DLD1 (cell line): ENCODE measurements at regions not wholly inside any gene's neighbourhood (a gene's known extent, or its start where the extent isn't known, plus 50 kb on each side); places are given as distances from the start of the nearest gene placed in this dataset.
"Not testable (repeated sequence)": the region's sequence is repeated elsewhere in the genome, so short reads cannot be mapped to it uniquely, and the experiment has no call there.

Source experiments
- in situ Hi-C: cut with HindIII; loops from 2 replicates; pipeline ENCODE4 v1.10.0; 2017; ENCODE audit warnings: low sequenced_read_pairs

- in situ Hi-C loops, result no loop called here
Measured at GRCh38 chr2:187002242-187002641, 153.3 kb upstream of the ZSWIM2 start.

- in situ Hi-C loops, result no loop called here
Measured at GRCh38 chr2:187001248-187001647, 152.3 kb upstream of the ZSWIM2 start.

- in situ Hi-C loops, result no loop called here
Measured at GRCh38 chr2:186995092-186995491, 146.1 kb upstream of the ZSWIM2 start.

- in situ Hi-C loops, result no loop called here
Measured at GRCh38 chr2:186992597-186992996, 143.6 kb upstream of the ZSWIM2 start.

GRCh38 chr2:186991766-186992417, 142.9 kb upstream of the ZSWIM2 start:
- in situ Hi-C loops, result no loop called here

- in situ Hi-C loops, result no loop called here
Measured at GRCh38 chr2:186984966-186985365, 136.0 kb upstream of the ZSWIM2 start.

- in situ Hi-C loops, result no loop called here
Measured at GRCh38 chr2:186984481-186984880, 135.5 kb upstream of the ZSWIM2 start.

- in situ Hi-C loops, result no loop called here
Measured at GRCh38 chr2:186980787-186981550, 132.0 kb upstream of the ZSWIM2 start.

- in situ Hi-C loops, result no loop called here
Measured at GRCh38 chr2:186980117-186980442, 131.1 kb upstream of the ZSWIM2 start.

GRCh38 chr2:186979439-186980116, 130.6 kb upstream of the ZSWIM2 start:
- in situ Hi-C loops, result no loop called here

GRCh38 chr2:186977433-186978045, 128.6 kb upstream of the ZSWIM2 start:
- in situ Hi-C loops, result no loop called here

GRCh38 chr2:186976329-186976728, 127.4 kb upstream of the ZSWIM2 start:
- in situ Hi-C loops, result no loop called here

- in situ Hi-C loops, result no loop called here
Measured at GRCh38 chr2:186972281-186972970, 123.5 kb upstream of the ZSWIM2 start.

GRCh38 chr2:186968277-186968676, 119.3 kb upstream of the ZSWIM2 start:
- in situ Hi-C loops, result no loop called here

- in situ Hi-C loops, result no loop called here
Measured at GRCh38 chr2:186966015-186966414, 117.0 kb upstream of the ZSWIM2 start.

- in situ Hi-C loops, result no loop called here
Measured at GRCh38 chr2:186962085-186962747, 113.2 kb upstream of the ZSWIM2 start.

GRCh38 chr2:186960241-186960640, 111.3 kb upstream of the ZSWIM2 start:
- in situ Hi-C loops, result not testable (repeated sequence)

GRCh38 chr2:186959486-186959885, 110.5 kb upstream of the ZSWIM2 start:
- in situ Hi-C loops, result no loop called here

- in situ Hi-C loops, result no loop called here
Measured at GRCh38 chr2:186950694-186951093, 101.7 kb upstream of the ZSWIM2 start.

- in situ Hi-C loops, result no loop called here
Measured at GRCh38 chr2:186949726-186950256, 100.8 kb upstream of the ZSWIM2 start.
